ENCODE measurements at regions not wholly inside any gene's neighbourhood (a gene's known extent, or its start where the extent isn't known, plus 50 kb on each side); places are given as distances from the start of the nearest gene placed in this dataset.

GRCh38 chr2:104704496-104705245 is 149.2 kb upstream of the POU3F3 start:
- H3K4me1 ChIP-seq (ENCODE audit: insufficient read depth) = peaks cover 9% of the 10 kb centered on the region
- Mint-ChIP-seq H3K27me3 (ENCODE audit: insufficient read depth, low read depth, poor library complexity) (peaks cover 3% of the 10 kb centered on the region), H3K4me3 (no peak overlapping the region), H3K9me3 (no peaks in the 10 kb centered on the region), H3K36me3 (ENCODE audit: low read depth) (no peaks in the 10 kb centered on the region), H3K4me1 (peaks cover 37% of the 10 kb centered on the region), H3K27ac (no peak overlapping the region)
- ATAC-seq (no peak), DNase-seq (ENCODE audit: low spot score) (no peak)
- H3K27me3 ChIP-seq (ENCODE audit: insufficient read depth) = no peaks in the 10 kb centered on the region
- H3K4me2 ChIP-seq = no peak overlapping the region
- TF ChIP-seq EZH2 (IDR thresholded peaks at IDR 0.05; ENCODE audit: low read depth, unreplicated experiment) (no peak), ZNF462 (CRISPR knock-in tag; IDR thresholded peaks at IDR 0.05) (no peak), REST (IDR thresholded peaks at IDR 0.05; ENCODE audit: unreplicated experiment) (no peak), EZH2phosphoT487 (IDR thresholded peaks at IDR 0.05; ENCODE audit: unreplicated experiment) (no peak), CREB1 (CRISPR knock-in tag; IDR thresholded peaks at IDR 0.05; ENCODE audit: low read depth) (no peak), ZNF331 (CRISPR knock-in tag; IDR thresholded peaks at IDR 0.05; ENCODE audit: low read depth) (no peak), JUNB (IDR thresholded peaks at IDR 0.05; ENCODE audit: unreplicated experiment) (no peak), POLR2AphosphoS5 (IDR thresholded peaks at IDR 0.05; ENCODE audit: low read depth) (no peak)
- H4K20me1 ChIP-seq (replicated peaks; ENCODE audit: insufficient read depth) = no peaks in the 10 kb centered on the region
- H3F3A ChIP-seq (replicated peaks; ENCODE audit: low read depth) = no peaks in the 10 kb centered on the region
- H3K9me2 ChIP-seq (ENCODE audit: insufficient read depth) = no peaks in the 10 kb centered on the region
- H3K4me3 ChIP-seq = no peak overlapping the region
- no peaks in the 10 kb centered on the region for H3K79me2 ChIP-seq (replicated peaks; ENCODE audit: insufficient read depth)
- no peak overlapping the region; the same call in 1 of the 2 replicates for H2AFZ ChIP-seq
- H3K27ac ChIP-seq (ENCODE audit: low read depth) = no peak overlapping the region
- no peaks in the 10 kb centered on the region for H3K36me3 ChIP-seq (ENCODE audit: insufficient read depth)
